Neural cell (in vitro differentiated cells): ENCODE measurements at regions not wholly inside any gene's neighbourhood (a gene's known extent, or its start where the extent isn't known, plus 50 kb on each side); places are given as distances from the start of the nearest gene placed in this dataset.

ENCODE experiments used
- H2AFZ ChIP-seq: fragments of 200-600, 300-800 bp; sonication (generic), shearing (Covaris generic); 2 replicates; pipeline ENCODE4 v1.6.0; 2014; ENCODE audit warnings: low read depth, mild to moderate bottlenecking, antibody characterized with exemption, low read length, moderate library complexity
- H3F3A ChIP-seq: fragments of 200-600 bp; shearing (Covaris generic); 2 replicates; pipeline ENCODE4 v1.6.1; 2016; ENCODE audit warnings: mild to moderate bottlenecking, moderate library complexity, mixed read lengths, antibody characterized with exemption, low read length; ENCODE audit not compliant: insufficient read depth, poor library complexity, severe bottlenecking
- H3K27ac ChIP-seq: fragments of 200-600, 300-800 bp; sonication (generic), shearing (Covaris generic); 2 replicates; pipeline ENCODE4 v1.5.1; 2014; ENCODE audit warnings: mild to moderate bottlenecking, low read length, moderate library complexity
- H3K27me3 ChIP-seq: fragments of 300-800, 200-600 bp; sonication (generic), shearing (Covaris generic); 2 replicates; pipeline ENCODE4 v1.6.0; 2014; ENCODE audit warnings: mild to moderate bottlenecking, low read depth, low read length, moderate library complexity; ENCODE audit not compliant: insufficient read depth
- H3K36me3 ChIP-seq: fragments of 300-800, 200-600 bp; sonication (generic), shearing (Covaris generic); 2 replicates; pipeline ENCODE4 v1.5.1; 2014; ENCODE audit warnings: mild to moderate bottlenecking, antibody characterized with exemption, low read length, moderate library complexity; ENCODE audit not compliant: insufficient read depth
- H3K4me2 ChIP-seq: fragments of 300-800, 200-600 bp; sonication (generic), shearing (Covaris generic); 2 replicates; pipeline ENCODE4 v1.6.0; 2014; ENCODE audit warnings: mild to moderate bottlenecking, low read length
- H3K4me3 ChIP-seq: fragments of 300-800, 200-600 bp; sonication (generic), shearing (Covaris generic); 2 replicates; pipeline ENCODE4 v1.5.1; 2014; ENCODE audit warnings: mild to moderate bottlenecking, low read length, moderate library complexity
- H3K79me2 ChIP-seq: fragments of 200-600 bp; shearing (Covaris generic); replicated peaks from 2 replicates; pipeline ENCODE4 v1.6.0; 2014; ENCODE audit warnings: mild to moderate bottlenecking, low read length, moderate library complexity; ENCODE audit not compliant: insufficient read depth
- H3K9ac ChIP-seq: fragments of 300-800, 200-600 bp; sonication (generic), shearing (Covaris generic); 2 replicates; pipeline ENCODE4 v1.6.1; 2016; ENCODE audit warnings: mild to moderate bottlenecking, low read length, mixed read lengths
- H3K9me2 ChIP-seq: fragments of 200-600 bp; shearing (Covaris generic); 2 replicates; pipeline ENCODE4 v1.6.1; 2016; ENCODE audit warnings: mild to moderate bottlenecking, low read length, mixed read lengths; ENCODE audit not compliant: insufficient read depth
- H3K9me3 ChIP-seq: fragments of 200-600, 300-800 bp; sonication (generic), shearing (Covaris generic); 2 replicates; pipeline ENCODE4 v1.6.1; 2016; ENCODE audit warnings: mild to moderate bottlenecking, mixed run types, low read length, moderate library complexity, mixed read lengths
- H4K20me1 ChIP-seq: fragments of 200-600 bp; shearing (Covaris generic); 2 replicates; pipeline ENCODE4 v1.6.1; 2016; ENCODE audit warnings: mild to moderate bottlenecking, mixed run types; ENCODE audit not compliant: insufficient read depth
- CTCF ChIP-seq: fragments of 450-650 bp; IDR thresholded peaks from 2 replicates; pipeline ENCODE4 v1.5.1; 2014; ENCODE audit warnings: antibody characterized with exemption, mild to moderate bottlenecking, moderate library complexity; ENCODE audit not compliant: poor library complexity, severe bottlenecking
- EP300 ChIP-seq: fragments of 450-650 bp; conservative IDR thresholded peaks from 2 replicates; pipeline ENCODE4 v1.6.1; 2014; ENCODE audit warnings: antibody characterized with exemption, mild to moderate bottlenecking, moderate library complexity; ENCODE audit not compliant: poor library complexity, severe bottlenecking
- EZH2 ChIP-seq: fragments of 200-600, 300-800 bp; shearing (Covaris generic), sonication (generic); IDR thresholded peaks from 2 replicates; pipeline ENCODE4 v1.6.1; 2014; ENCODE audit warnings: antibody characterized with exemption, low read length, borderline replicate concordance, mild to moderate bottlenecking; ENCODE audit not compliant: insufficient read depth, poor library complexity, severe bottlenecking
- MXI1 ChIP-seq: fragments of 450-650 bp; conservative IDR thresholded peaks from 2 replicates; pipeline ENCODE4 v1.6.1; 2014; ENCODE audit warnings: antibody characterized with exemption, mild to moderate bottlenecking; ENCODE audit not compliant: poor library complexity, severe bottlenecking
- POLR2AphosphoS5 ChIP-seq: IDR thresholded peaks from 2 replicates; pipeline ENCODE4 v1.6.1; 2012
- RAD21 ChIP-seq: fragments of 450-650 bp; conservative IDR thresholded peaks from 2 replicates; pipeline ENCODE4 v1.6.1; 2014; ENCODE audit warnings: antibody characterized with exemption, mild to moderate bottlenecking, moderate library complexity
- REST ChIP-seq: IDR thresholded peaks from 2 replicates; pipeline ENCODE4 v1.6.1; 2012; ENCODE audit warnings: borderline replicate concordance
- SMC3 ChIP-seq: fragments of 450-650 bp; conservative IDR thresholded peaks from 2 replicates; pipeline ENCODE4 v1.6.1; 2014; ENCODE audit warnings: antibody characterized with exemption, mild to moderate bottlenecking, moderate library complexity; ENCODE audit not compliant: poor library complexity
- TAF1 ChIP-seq: IDR thresholded peaks from 2 replicates; pipeline ENCODE4 v1.6.1; 2012; ENCODE audit warnings: low read depth
- small RNA-seq, 3 experiments: library from RNA; depleted of rRNA; stranded (forward); fragments of <200 nt; gene quantifications; one replicate each; pipeline ENCODE3, GENCODE V24; 2012

- Histone ChIP-seq H3K27me3 (no peaks in the 10 kb centered on the region), H3K79me2 (no peaks in the 10 kb centered on the region), H3K4me2 (no peak overlapping the region), H3K9me3 (no peaks in the 10 kb centered on the region), H3K9ac (no peak overlapping the region), H3F3A (no peaks in the 10 kb centered on the region), H3K4me3 (no peak overlapping the region), H3K9me2 (no peaks in the 10 kb centered on the region), H3K36me3 (no peaks in the 10 kb centered on the region), H4K20me1 (no peaks in the 10 kb centered on the region), H2AFZ (no peak overlapping the region), H3K27ac (no peak overlapping the region)
- TF ChIP-seq EZH2, result no peak
- no peak for TF ChIP-seq REST
- TF ChIP-seq RAD21, result no peak
- TF ChIP-seq POLR2AphosphoS5, result no peak
- TF ChIP-seq MXI1, result no peak
- no peak for TF ChIP-seq TAF1
- no peak for TF ChIP-seq CTCF
- TF ChIP-seq SMC3, result no peak
- TF ChIP-seq EP300, result no peak
Observed at GRCh38 chr3:11954312-11954934, 49.8 kb upstream of the SYN2 start.

Small RNA genes in the stretch of these regions (small RNA-seq; reads per million reads assigned to genes)
- 0 reads per million in 3 experiments for gene RN7SL147P
